ENCODE measurements at regions not wholly inside any gene's neighbourhood (a gene's known extent, or its start where the extent isn't known, plus 50 kb on each side); places are given as distances from the start of the nearest gene placed in this dataset.
A peak's percentile ranks its signal among the peaks of the same experiment; 100 is the strongest.

- Histone ChIP-seq H3K4me3 (no peak overlapping the region), H3K27me3 (no peaks in the 10 kb centered on the region), H3K9me3 (no peaks in the 10 kb centered on the region), H3K27ac (no peak overlapping the region), H3K36me3 (no peaks in the 10 kb centered on the region), H3K4me1 (no peaks in the 10 kb centered on the region)
- TF ChIP-seq POLR2A (IDR thresholded peaks at IDR 0.05) (no peak), CTCF (IDR thresholded peaks at IDR 0.05) (no peak)
- no peak for DNase-seq
Observed at GRCh38 chr11:70698871-70699270, 300.5 kb downstream of the CTTN start.

GRCh38 chr11:70699294-70700221 lies 301.2 kb downstream of the CTTN start:
- Histone ChIP-seq H3K27me3 (no peaks in the 10 kb centered on the region), H3K4me1 (no peaks in the 10 kb centered on the region), H3K4me3 (no peak overlapping the region), H3K27ac (no peak overlapping the region), H3K9me3 (no peaks in the 10 kb centered on the region), H3K36me3 (no peaks in the 10 kb centered on the region)
- no peak for DNase-seq
- TF ChIP-seq POLR2A (IDR thresholded peaks at IDR 0.05) = no peak
- no peak for TF ChIP-seq CTCF (IDR thresholded peaks at IDR 0.05)

GRCh38 chr11:70700453-70700852 lies 302.1 kb downstream of the CTTN start:
- peak in 1 of 3 donors; percentile 41 for DNase-seq
- no peaks in the 10 kb centered on the region for H3K9me3 ChIP-seq
- no peaks in the 10 kb centered on the region for H3K4me1 ChIP-seq
- no peaks in the 10 kb centered on the region for H3K36me3 ChIP-seq
- H3K4me3 ChIP-seq = no peak overlapping the region
- no peak overlapping the region for H3K27ac ChIP-seq
- no peaks in the 10 kb centered on the region for H3K27me3 ChIP-seq
- TF ChIP-seq CTCF (IDR thresholded peaks at IDR 0.05) (no peak), POLR2A (IDR thresholded peaks at IDR 0.05) (no peak)

- Histone ChIP-seq H3K36me3 (no peaks in the 10 kb centered on the region), H3K27me3 (no peaks in the 10 kb centered on the region), H3K9me3 (no peaks in the 10 kb centered on the region), H3K4me1 (no peaks in the 10 kb centered on the region), H3K27ac (no peak overlapping the region), H3K4me3 (no peak overlapping the region)
- no peak for TF ChIP-seq CTCF (IDR thresholded peaks at IDR 0.05)
- TF ChIP-seq POLR2A (IDR thresholded peaks at IDR 0.05) = no peak
- peak in 1 of 3 donors; percentile 28 for DNase-seq
Observed at GRCh38 chr11:70700871-70701270, 302.5 kb downstream of the CTTN start.

- TF ChIP-seq POLR2A (IDR thresholded peaks at IDR 0.05) (no peak), CTCF (IDR thresholded peaks at IDR 0.05) (no peak)
Observed at GRCh38 chr11:70702040-70702648, 303.8 kb downstream of the CTTN start.

More at GRCh38 chr11:70702040-70702648, 303.8 kb downstream of the CTTN start:
- Histone ChIP-seq H3K4me1 (no peaks in the 10 kb centered on the region), H3K27ac (no peak overlapping the region), H3K9me3 (no peaks in the 10 kb centered on the region), H3K36me3 (no peaks in the 10 kb centered on the region), H3K4me3 (no peak overlapping the region), H3K27me3 (no peaks in the 10 kb centered on the region)
- DNase-seq = no peak
